ENCODE measurements at regions not wholly inside any gene's neighbourhood (a gene's known extent, or its start where the extent isn't known, plus 50 kb on each side); places are given as distances from the start of the nearest gene placed in this dataset.

DNA sequence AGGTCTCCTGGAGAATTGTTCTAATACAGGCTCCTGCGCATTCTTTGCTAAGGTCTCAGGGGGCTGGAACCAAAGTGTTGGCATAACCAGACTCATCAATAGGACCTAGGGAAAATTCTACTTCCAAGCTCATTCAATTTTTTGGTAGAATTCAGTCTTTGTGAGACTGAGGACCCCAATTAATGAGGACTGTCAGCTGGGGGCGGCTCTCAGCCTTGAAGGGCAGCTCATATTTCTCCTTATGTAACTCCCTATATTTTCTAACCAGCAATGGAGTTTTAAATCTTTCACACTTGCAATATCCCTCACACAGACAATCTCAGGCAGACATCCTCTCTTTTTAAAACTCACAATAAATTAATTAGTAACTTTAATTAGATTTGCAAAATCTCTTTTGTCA lies 476.4 kb upstream of the LRFN5 start:
- no peak for TF ChIP-seq ZFX (IDR thresholded peaks at IDR 0.05; ENCODE audit: borderline replicate concordance)
- TF ChIP-seq, protein P1, sequence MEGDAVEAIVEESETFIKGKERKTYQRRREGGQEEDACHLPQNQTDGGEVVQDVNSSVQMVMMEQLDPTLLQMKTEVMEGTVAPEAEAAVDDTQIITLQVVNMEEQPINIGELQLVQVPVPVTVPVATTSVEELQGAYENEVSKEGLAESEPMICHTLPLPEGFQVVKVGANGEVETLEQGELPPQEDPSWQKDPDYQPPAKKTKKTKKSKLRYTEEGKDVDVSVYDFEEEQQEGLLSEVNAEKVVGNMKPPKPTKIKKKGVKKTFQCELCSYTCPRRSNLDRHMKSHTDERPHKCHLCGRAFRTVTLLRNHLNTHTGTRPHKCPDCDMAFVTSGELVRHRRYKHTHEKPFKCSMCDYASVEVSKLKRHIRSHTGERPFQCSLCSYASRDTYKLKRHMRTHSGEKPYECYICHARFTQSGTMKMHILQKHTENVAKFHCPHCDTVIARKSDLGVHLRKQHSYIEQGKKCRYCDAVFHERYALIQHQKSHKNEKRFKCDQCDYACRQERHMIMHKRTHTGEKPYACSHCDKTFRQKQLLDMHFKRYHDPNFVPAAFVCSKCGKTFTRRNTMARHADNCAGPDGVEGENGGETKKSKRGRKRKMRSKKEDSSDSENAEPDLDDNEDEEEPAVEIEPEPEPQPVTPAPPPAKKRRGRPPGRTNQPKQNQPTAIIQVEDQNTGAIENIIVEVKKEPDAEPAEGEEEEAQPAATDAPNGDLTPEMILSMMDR (IDR thresholded peaks at IDR 0.05): no peak
- H3K27ac ChIP-seq: no peak overlapping the region

- TF ChIP-seq, protein P1 (IDR thresholded peaks at IDR 0.05): no peak
- TF ChIP-seq ZFX (IDR thresholded peaks at IDR 0.05; ENCODE audit: borderline replicate concordance): no peak
- no peak overlapping the region for H3K27ac ChIP-seq
Measured at GRCh38 chr14:41120402-41120801, 486.3 kb upstream of the LRFN5 start.

- no peak overlapping the region for H3K27ac ChIP-seq
- TF ChIP-seq ZFX (IDR thresholded peaks at IDR 0.05; ENCODE audit: borderline replicate concordance): no peak
- TF ChIP-seq, protein P1 (IDR thresholded peaks at IDR 0.05): no peak
Measured at GRCh38 chr14:41096131-41096530, 510.5 kb upstream of the LRFN5 start.

DNA sequence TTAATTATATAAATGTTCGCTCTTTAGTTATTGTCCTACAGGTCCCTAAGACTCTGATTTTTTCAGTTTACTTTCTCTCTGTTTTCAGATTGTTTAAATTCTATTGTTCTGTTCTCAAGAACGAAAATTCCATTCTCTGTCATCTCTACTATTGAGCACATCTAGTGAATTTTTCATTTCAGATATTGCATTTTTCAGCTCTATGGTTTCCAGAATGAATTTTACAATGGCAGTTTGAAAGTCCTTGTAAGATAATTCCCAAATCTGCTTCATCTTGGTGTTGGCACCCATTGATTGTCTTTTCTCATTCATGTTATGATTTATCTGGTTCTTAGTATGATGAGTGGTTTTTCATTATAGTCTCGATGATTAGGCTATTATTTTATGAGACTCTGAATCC lies 519.6 kb upstream of the LRFN5 start:
- H3K27ac ChIP-seq: no peak overlapping the region
- TF ChIP-seq ZFX (IDR thresholded peaks at IDR 0.05; ENCODE audit: borderline replicate concordance): no peak
- TF ChIP-seq, protein P1 (IDR thresholded peaks at IDR 0.05): no peak

DNA sequence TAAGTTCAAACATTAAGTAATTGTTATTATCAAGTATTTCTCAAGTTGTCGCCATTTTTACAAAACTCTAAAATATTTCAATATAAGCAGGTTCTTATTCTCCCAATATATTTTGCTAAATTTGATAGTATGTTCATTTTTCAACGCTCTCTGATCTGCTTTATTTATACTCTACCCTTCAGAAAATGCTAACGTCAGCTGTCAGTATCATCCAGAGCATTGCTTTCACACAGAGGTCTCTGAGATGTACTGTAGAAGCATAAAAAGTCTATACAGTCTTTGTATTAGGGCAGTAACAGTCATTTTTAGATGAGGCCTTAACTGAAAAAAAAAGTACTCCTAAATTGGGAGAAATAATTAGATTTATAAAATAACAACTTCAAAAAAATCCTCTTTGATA lies 533.1 kb upstream of the LRFN5 start:
- no peak overlapping the region for H3K27ac ChIP-seq
- TF ChIP-seq, protein P1 (IDR thresholded peaks at IDR 0.05): no peak
- TF ChIP-seq ZFX (IDR thresholded peaks at IDR 0.05; ENCODE audit: borderline replicate concordance): no peak

- no peak for TF ChIP-seq ZFX (IDR thresholded peaks at IDR 0.05; ENCODE audit: borderline replicate concordance)
- TF ChIP-seq, protein P1 (IDR thresholded peaks at IDR 0.05): no peak
- no peak overlapping the region for H3K27ac ChIP-seq
Measured at GRCh38 chr14:41072776-41073175, 533.9 kb upstream of the LRFN5 start.

DNA sequence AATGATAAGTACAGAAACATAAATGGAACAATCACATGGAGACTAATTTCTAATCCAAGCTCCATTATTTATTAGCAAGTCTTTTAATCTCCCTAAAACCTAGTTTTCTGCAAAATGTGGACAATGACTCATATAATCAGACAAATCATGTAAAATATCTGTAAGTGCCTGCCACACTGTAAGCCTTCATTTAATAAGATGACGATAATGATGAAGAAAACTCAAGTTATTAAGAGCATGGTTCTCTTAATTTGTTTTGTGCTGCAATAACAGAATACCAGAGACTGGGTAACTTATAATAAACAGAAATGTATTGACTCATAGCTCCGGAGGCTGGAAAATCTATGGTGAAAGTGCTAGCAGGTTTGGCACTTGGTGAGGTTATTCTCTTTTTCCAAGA lies 535.3 kb upstream of the LRFN5 start:
- TF ChIP-seq, protein P1 (IDR thresholded peaks at IDR 0.05): no peak
- TF ChIP-seq ZFX (IDR thresholded peaks at IDR 0.05; ENCODE audit: borderline replicate concordance): no peak
- H3K27ac ChIP-seq: no peak overlapping the region

All from 22Rv1 (cell line).